HEK293 (cell line): ENCODE measurements at regions not wholly inside any gene's neighbourhood (a gene's known extent, or its start where the extent isn't known, plus 50 kb on each side); places are given as distances from the start of the nearest gene placed in this dataset.

Experiments used
- CTCF ChIP-seq: fragments of 450-650 bp; formaldehyde crosslinking; IDR thresholded peaks from 2 replicates; pipeline ENCODE4 v1.5.1; 2016; ENCODE audit warnings: missing biosample characterization, missing genetic modification characterization
- KLF16 ChIP-seq: fragments of 450-650 bp; formaldehyde crosslinking; IDR thresholded peaks from 2 replicates; pipeline ENCODE4 v1.5.1; 2017; ENCODE audit warnings: missing biosample characterization, missing genetic modification characterization
- SETDB1 ChIP-seq: IDR thresholded peaks from one replicate; pipeline ENCODE4 v1.6.1; 2017; ENCODE audit warnings: mild to moderate bottlenecking, low read length, moderate library complexity, mixed read lengths; ENCODE audit not compliant: insufficient read length
- ZBTB1 ChIP-seq: fragments of 450-650 bp; formaldehyde crosslinking; IDR thresholded peaks from 2 replicates; pipeline ENCODE4 v1.5.1; 2016; ENCODE audit warnings: missing biosample characterization, missing genetic modification characterization
- ZBTB20 ChIP-seq: fragments of 450-650 bp; formaldehyde crosslinking; IDR thresholded peaks from 2 replicates; pipeline ENCODE4 v1.5.1; 2016; ENCODE audit warnings: missing biosample characterization, missing genetic modification characterization
- ZBTB49 ChIP-seq: fragments of 450-650 bp; formaldehyde crosslinking; IDR thresholded peaks from 2 replicates; pipeline ENCODE4 v1.5.1; 2016; ENCODE audit warnings: missing biosample characterization, missing genetic modification characterization, low read depth
- ZNF146 ChIP-seq: fragments of 450-650 bp; formaldehyde crosslinking; IDR thresholded peaks from 2 replicates; pipeline ENCODE4 v1.5.1; 2016; ENCODE audit warnings: missing biosample characterization, missing genetic modification characterization
- ZNF302 ChIP-seq: fragments of 450-650 bp; formaldehyde crosslinking; IDR thresholded peaks from 2 replicates; pipeline ENCODE4 v1.5.1; 2016; ENCODE audit warnings: missing biosample characterization, missing genetic modification characterization, low read depth
- ZNF549 ChIP-seq: fragments of 450-650 bp; IDR thresholded peaks from 2 replicates; pipeline ENCODE4 v1.5.1; 2018; ENCODE audit warnings: missing biosample characterization, missing genetic modification characterization, mild to moderate bottlenecking, inconsistent platforms, moderate library complexity
- ZNF626 ChIP-seq: fragments of 450-650 bp; sonication (Bioruptor Pico); formaldehyde crosslinking; IDR thresholded peaks from 2 replicates; pipeline ENCODE4 v1.5.1; 2018; ENCODE audit warnings: missing biosample characterization, missing genetic modification characterization, inconsistent platforms
- ZNF776 ChIP-seq: fragments of 450-650 bp; formaldehyde crosslinking; IDR thresholded peaks from 2 replicates; pipeline ENCODE4 v1.5.0; 2017; ENCODE audit warnings: missing biosample characterization, missing genetic modification characterization, borderline replicate concordance
- ZSCAN5A ChIP-seq: fragments of 450-650 bp; formaldehyde crosslinking; IDR thresholded peaks from 2 replicates; pipeline ENCODE4 v1.5.1; 2016; ENCODE audit warnings: missing biosample characterization, missing genetic modification characterization

DNA sequence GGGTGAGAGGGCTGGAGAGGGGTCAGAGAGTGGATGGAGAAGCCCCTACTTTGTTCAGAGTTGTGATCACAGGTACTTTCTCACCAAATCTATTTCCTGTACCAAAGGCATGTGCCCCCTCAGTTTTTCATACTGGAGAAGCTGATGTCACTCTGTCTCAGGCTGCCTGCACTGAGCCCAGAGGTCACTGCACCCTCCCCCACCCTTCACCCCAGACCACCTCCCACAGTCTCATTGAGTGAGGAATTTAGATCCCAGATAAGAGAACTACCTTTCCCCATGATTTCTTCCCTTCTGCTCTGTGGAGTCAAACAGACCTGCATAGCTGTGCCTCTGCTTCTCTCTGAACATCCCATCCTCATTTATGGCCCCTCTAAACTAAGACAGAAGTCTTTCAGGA is 140.0 kb upstream of the IRX6 start:
- TF ChIP-seq CTCF (tag by site-specific recombination) (no peak), ZNF302 (tag by site-specific recombination) (no peak), ZNF626 (no peak), ZBTB20 (no peak), KLF16 (tag by site-specific recombination) (no peak), ZNF776 (no peak), ZBTB1 (no peak), ZBTB49 (tag by site-specific recombination) (no peak), ZNF146 (tag by site-specific recombination) (no peak), ZNF549 (tag by site-specific recombination) (no peak), SETDB1 (no peak), ZSCAN5A (tag by site-specific recombination) (no peak)
